PC-9 (cell line): ENCODE measurements at regions not wholly inside any gene's neighbourhood (a gene's known extent, or its start where the extent isn't known, plus 50 kb on each side); places are given as distances from the start of the nearest gene placed in this dataset.

Experiments used
- CTCF ChIP-seq: fragments of 200-600 bp; sonication (generic); conservative IDR thresholded peaks from 2 replicates; pipeline ENCODE4 v1.6.1; 2017; ENCODE audit warnings: mixed run types, antibody characterized with exemption, mild to moderate bottlenecking, moderate library complexity
- EZH2 ChIP-seq: fragments of 200-600 bp; sonication (generic); IDR thresholded peaks from 2 replicates; pipeline ENCODE4 v1.8.0; 2017; ENCODE audit warnings: antibody characterized with exemption, low read depth

GRCh38 chr4:109375778-109376414 lies 57.7 kb upstream of the SEC24B start:
- TF ChIP-seq CTCF (no peak), EZH2 (no peak)
